SK-N-SH (cell line): ENCODE measurements at regions not wholly inside any gene's neighbourhood (a gene's known extent, or its start where the extent isn't known, plus 50 kb on each side); places are given as distances from the start of the nearest gene placed in this dataset.

Experiments
- CTCF ChIA-PET: fragments of 300-600, 350-600 bp; formaldehyde crosslinking; extraction: SDS; loops from one replicate; lab custom pipeline; 2021; lab: Yijun Ruan, JAX
- POLR2A ChIA-PET: fragments of 350-600 bp; sonication (Branson Sonifier 250); formaldehyde crosslinking; extraction: SDS; loops from one replicate; lab custom pipeline; 2020; ENCODE audit warnings: antibody characterized with exemption, inconsistent platforms; lab: Yijun Ruan, JAX
- DNase-seq: peaks from one replicate; pipeline ENCODE4 v3.0.0; 2012
- H2AFZ ChIP-seq: fragments of 200-600 bp; sonication (generic); 2 replicates; pipeline ENCODE4 v1.8.1; 2016; ENCODE audit warnings: antibody characterized with exemption, mild to moderate bottlenecking, low read depth
- H3F3A ChIP-seq: fragments of 200-600 bp; sonication (generic); replicated peaks from 2 replicates; pipeline ENCODE3; 2016; ENCODE audit warnings: antibody characterized with exemption, mild to moderate bottlenecking; ENCODE audit not compliant: insufficient read depth
- H3K27ac ChIP-seq, 2 experiments: fragments of 200-500 bp in 1 of 2; fragments of 200-600 bp in 1 of 2; sonication (Bioruptor generic) in 1 of 2; sonication (generic), shearing (Covaris generic) in 1 of 2; 2 replicates each; pipeline versions ENCODE4 v1.5.1 to v1.6.1; 2014 to 2016; ENCODE audit warnings: low read depth in 2 of 2, inconsistent platforms in 1 of 2, low read length in 1 of 2, mild to moderate bottlenecking in 1 of 2, mixed read lengths in 1 of 2
- H3K27me3 ChIP-seq: fragments of 200-600 bp; sonication (generic), shearing (Covaris generic); 2 replicates; pipeline ENCODE4 v1.6.1; 2016; ENCODE audit warnings: mixed run types; ENCODE audit not compliant: insufficient read depth
- H3K36me3 ChIP-seq, 2 experiments: fragments of 200-500 bp in 1 of 2; fragments of 200-600 bp in 1 of 2; sonication (Bioruptor generic) in 1 of 2; sonication (generic) in 1 of 2; replicated peaks in 1 of 2; 2 replicates each; pipeline versions ENCODE3 to v1.5.1; 2014 to 2016; ENCODE audit warnings: low read length in 1 of 2, mild to moderate bottlenecking in 1 of 2; ENCODE audit not compliant: insufficient read depth in 2 of 2, control insufficient read depth in 1 of 2
- H3K4me1 ChIP-seq, 2 experiments: fragments of 200-500 bp in 1 of 2; fragments of 200-600 bp in 1 of 2; sonication (Bioruptor generic) in 1 of 2; sonication (generic), shearing (Covaris generic) in 1 of 2; 2 replicates each; pipeline versions ENCODE4 v1.5.1 to v1.6.1; 2014 to 2016; ENCODE audit warnings: low read depth in 1 of 2, low read length in 1 of 2, mixed run types in 1 of 2; ENCODE audit not compliant: insufficient read depth in 2 of 2, control insufficient read depth in 1 of 2
- H3K4me2 ChIP-seq: fragments of 200-600 bp; sonication (generic), shearing (Covaris generic); 2 replicates; pipeline ENCODE4 v1.6.1; 2017; ENCODE audit warnings: mixed run types
- H3K4me3 ChIP-seq, 2 experiments: fragments of 200-500 bp in 1 of 2; fragments of 200-600 bp in 1 of 2; sonication (Bioruptor generic) in 1 of 2; sonication (generic), shearing (Covaris generic) in 1 of 2; 2 replicates each; pipeline versions ENCODE4 v1.5.1 to v1.8.1; 2014 to 2016; ENCODE audit warnings: low read depth in 2 of 2, inconsistent platforms in 1 of 2, low read length in 1 of 2, mild to moderate bottlenecking in 1 of 2, mixed read lengths in 1 of 2, moderate library complexity in 1 of 2
- H3K79me2 ChIP-seq: fragments of 200-600 bp; sonication (generic); 2 replicates; pipeline ENCODE4 v1.8.1; 2017; ENCODE audit warnings: mild to moderate bottlenecking; ENCODE audit not compliant: insufficient read depth
- H3K9ac ChIP-seq: fragments of 200-600 bp; sonication (generic); 2 replicates; pipeline ENCODE4 v1.6.1; 2017; ENCODE audit warnings: mixed run types
- H3K9me2 ChIP-seq: fragments of 200-600 bp; sonication (generic); 2 replicates; pipeline ENCODE4 v1.6.1; 2017; ENCODE audit warnings: mixed run types
- H3K9me3 ChIP-seq: fragments of 200-600 bp; sonication (generic); 2 replicates; pipeline ENCODE4 v1.6.1; 2017; ENCODE audit warnings: mixed run types, mild to moderate bottlenecking, moderate library complexity
- H4K20me1 ChIP-seq: fragments of 200-600 bp; sonication (generic); 2 replicates; pipeline ENCODE4 v1.6.1; 2017; ENCODE audit warnings: mild to moderate bottlenecking, mixed run types; ENCODE audit not compliant: insufficient read depth
- CHD2 ChIP-seq: fragments of 150-350 bp; IDR thresholded peaks from 2 replicates; pipeline ENCODE4 v1.6.1; 2018; ENCODE audit warnings: low read length; ENCODE audit not compliant: partially characterized antibody
- EP300 ChIP-seq, 2 experiments: IDR thresholded peaks; 2 replicates each; pipeline versions ENCODE4 v1.4.0 to v1.6.1; 2012; ENCODE audit warnings: borderline replicate concordance in 1 of 2, low read depth in 1 of 2, low read length in 1 of 2
- EZH2phosphoT487 ChIP-seq: fragments of 200-600 bp; sonication (generic); IDR thresholded peaks from 2 replicates; pipeline ENCODE4 v1.6.1; 2017; ENCODE audit warnings: low read depth, mixed run types, mild to moderate bottlenecking, antibody characterized with exemption, moderate library complexity, borderline replicate concordance
- FOSL2 ChIP-seq: IDR thresholded peaks from 2 replicates; pipeline ENCODE4 v1.4.0; 2012; ENCODE audit warnings: low read depth, mild to moderate bottlenecking, moderate library complexity, borderline replicate concordance
- FOXM1 ChIP-seq: IDR thresholded peaks from 2 replicates; pipeline ENCODE4 v1.4.0; 2012; ENCODE audit warnings: low read depth, mild to moderate bottlenecking
- GABPA ChIP-seq: IDR thresholded peaks from 2 replicates; pipeline ENCODE4 v1.4.0; 2012; ENCODE audit warnings: low read depth, mild to moderate bottlenecking
- JUND ChIP-seq: IDR thresholded peaks from 2 replicates; pipeline ENCODE4 v1.4.0; 2012
- MAX ChIP-seq: IDR thresholded peaks from 2 replicates; pipeline ENCODE4 v1.4.0; 2012; ENCODE audit warnings: low read depth
- MEF2A ChIP-seq: IDR thresholded peaks from 2 replicates; pipeline ENCODE4 v1.4.0; 2012; ENCODE audit warnings: low read depth, borderline replicate concordance
- MXI1 ChIP-seq: IDR thresholded peaks from 2 replicates; pipeline ENCODE4 v1.6.1; 2012; ENCODE audit warnings: mild to moderate bottlenecking, low read depth, low read length, improper control_type of control experiment
- NFIC ChIP-seq: IDR thresholded peaks from 2 replicates; pipeline ENCODE4 v1.4.0; 2012; ENCODE audit warnings: borderline replicate concordance
- NRF1 ChIP-seq: IDR thresholded peaks from 2 replicates; pipeline ENCODE4 v1.6.1; 2012; ENCODE audit warnings: low read depth, mild to moderate bottlenecking, low read length
- RAD21 ChIP-seq: IDR thresholded peaks from 2 replicates; pipeline ENCODE4 v1.6.1; 2012; ENCODE audit warnings: mild to moderate bottlenecking, low read length
- RFX5 ChIP-seq: IDR thresholded peaks from 2 replicates; pipeline ENCODE4 v1.6.1; 2012; ENCODE audit warnings: mild to moderate bottlenecking, improper control_type of control experiment, low read length
- SMC3 ChIP-seq: IDR thresholded peaks from 2 replicates; pipeline ENCODE4 v1.6.1; 2012; ENCODE audit warnings: low read depth, low read length, improper control_type of control experiment
- TCF12 ChIP-seq: IDR thresholded peaks from 2 replicates; pipeline ENCODE4 v1.4.0; 2012
- TEAD4 ChIP-seq: IDR thresholded peaks from 2 replicates; pipeline ENCODE4 v1.4.0; 2012; ENCODE audit warnings: mild to moderate bottlenecking, borderline replicate concordance; ENCODE audit not compliant: insufficient read depth
- WGBS: methylation state at CpG from one replicate; pipeline ENCODE4 v1.1.6; 2017; ENCODE audit warnings: low lambda C conversion rate; 5-methylcytosine and 5-hydroxymethylcytosine counted together
- TF ChIP-seq, protein P1 (sequence below): IDR thresholded peaks from 2 replicates; pipeline ENCODE4 v1.6.1; 2012; ENCODE audit warnings: mild to moderate bottlenecking, low read depth, low read length, moderate library complexity
- TF ChIP-seq, protein P2 (sequence below): IDR thresholded peaks from 2 replicates; pipeline ENCODE4; 2012

- TF ChIP-seq FOXM1 (no peak), RAD21 (no peak), JUND (peak; percentile 71), MEF2A (peak; percentile 83), NFIC (peak; percentile 94), EP300 (IDR thresholded peaks at IDR 0.05; ENCODE audit: borderline replicate concordance in 1 of 2, low read depth in 1 of 2, low read length in 1 of 2) (peak in 1 of 2 experiments; percentile 81; a peak in 2 of 4 replicates)
These were observed 196.5 kb downstream of the TLE1 start (continued) for GRCh38 chr9:81492710-81493447.

DNA sequence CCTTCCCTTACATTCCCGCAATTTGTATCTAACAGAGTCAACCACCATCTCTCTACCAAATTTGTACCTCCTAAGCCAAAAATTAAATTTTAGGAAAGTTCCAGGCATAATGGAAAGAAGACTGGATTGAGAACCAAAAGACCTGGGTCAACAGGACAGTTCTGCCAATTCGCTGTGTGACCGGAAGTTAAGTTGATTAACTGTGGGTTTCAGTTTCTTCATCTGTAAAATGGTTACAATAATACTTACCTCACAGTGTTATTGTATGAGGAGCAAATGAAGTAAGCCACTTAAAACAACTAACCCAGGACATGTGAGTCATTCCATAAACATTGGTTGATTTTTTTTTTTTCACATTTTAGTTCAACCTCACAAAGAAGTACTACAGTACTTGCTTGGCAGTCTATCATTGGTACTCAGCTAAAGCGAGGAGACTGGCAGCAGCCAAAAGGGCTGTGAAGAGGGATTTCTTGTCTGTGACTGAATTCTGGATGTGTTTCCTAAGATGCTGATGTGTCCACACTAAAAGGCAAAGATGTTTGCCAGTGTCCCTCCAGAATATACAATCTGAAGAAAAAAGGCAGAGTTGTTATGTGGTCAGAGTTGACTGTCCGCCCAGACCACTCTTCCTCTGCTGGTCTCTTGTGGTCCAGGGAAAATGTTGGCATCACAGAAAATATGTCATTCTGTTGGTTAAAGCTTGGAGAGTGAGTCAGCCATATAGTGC, 198.6 kb downstream of the TLE1 start:
- ChIA-PET CTCF (no interaction called here), POLR2A (no interaction called here)
- H3K4me1 ChIP-seq: peaks cover 0 to 6% of the 10 kb centered on the region in 2 experiments; a peak in 1 of 4 replicates
- H3K27me3 ChIP-seq: no peaks in the 10 kb centered on the region
- H3K27ac ChIP-seq: peak overlapping the region in 1 of 2 experiments; percentile 14; a peak in 1 of 4 replicates
- no peak overlapping the region for H3K9ac ChIP-seq
- DNase-seq: no peak
- H3F3A ChIP-seq: peaks cover 13% of the 10 kb centered on the region
- H2AFZ ChIP-seq: no peak overlapping the region
- H3K4me3 ChIP-seq: no peak overlapping the region
- H3K9me3 ChIP-seq: no peaks in the 10 kb centered on the region
- 86% methylated on average over 5 of the region's 5 CpGs for WGBS
- peak; percentile 38; the same call in 1 of the 2 replicates for TF ChIP-seq TEAD4
- TF ChIP-seq MAX: no peak
- TF ChIP-seq NRF1: no peak
- TF ChIP-seq, protein P1, sequence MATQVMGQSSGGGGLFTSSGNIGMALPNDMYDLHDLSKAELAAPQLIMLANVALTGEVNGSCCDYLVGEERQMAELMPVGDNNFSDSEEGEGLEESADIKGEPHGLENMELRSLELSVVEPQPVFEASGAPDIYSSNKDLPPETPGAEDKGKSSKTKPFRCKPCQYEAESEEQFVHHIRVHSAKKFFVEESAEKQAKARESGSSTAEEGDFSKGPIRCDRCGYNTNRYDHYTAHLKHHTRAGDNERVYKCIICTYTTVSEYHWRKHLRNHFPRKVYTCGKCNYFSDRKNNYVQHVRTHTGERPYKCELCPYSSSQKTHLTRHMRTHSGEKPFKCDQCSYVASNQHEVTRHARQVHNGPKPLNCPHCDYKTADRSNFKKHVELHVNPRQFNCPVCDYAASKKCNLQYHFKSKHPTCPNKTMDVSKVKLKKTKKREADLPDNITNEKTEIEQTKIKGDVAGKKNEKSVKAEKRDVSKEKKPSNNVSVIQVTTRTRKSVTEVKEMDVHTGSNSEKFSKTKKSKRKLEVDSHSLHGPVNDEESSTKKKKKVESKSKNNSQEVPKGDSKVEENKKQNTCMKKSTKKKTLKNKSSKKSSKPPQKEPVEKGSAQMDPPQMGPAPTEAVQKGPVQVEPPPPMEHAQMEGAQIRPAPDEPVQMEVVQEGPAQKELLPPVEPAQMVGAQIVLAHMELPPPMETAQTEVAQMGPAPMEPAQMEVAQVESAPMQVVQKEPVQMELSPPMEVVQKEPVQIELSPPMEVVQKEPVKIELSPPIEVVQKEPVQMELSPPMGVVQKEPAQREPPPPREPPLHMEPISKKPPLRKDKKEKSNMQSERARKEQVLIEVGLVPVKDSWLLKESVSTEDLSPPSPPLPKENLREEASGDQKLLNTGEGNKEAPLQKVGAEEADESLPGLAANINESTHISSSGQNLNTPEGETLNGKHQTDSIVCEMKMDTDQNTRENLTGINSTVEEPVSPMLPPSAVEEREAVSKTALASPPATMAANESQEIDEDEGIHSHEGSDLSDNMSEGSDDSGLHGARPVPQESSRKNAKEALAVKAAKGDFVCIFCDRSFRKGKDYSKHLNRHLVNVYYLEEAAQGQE: no peak
- peak; percentile 78 for TF ChIP-seq TCF12
- peak; percentile 36; the same call in 1 of the 2 replicates for TF ChIP-seq FOSL2
- no peak for TF ChIP-seq EZH2phosphoT487
- TF ChIP-seq RFX5: no peak
- TF ChIP-seq MEF2A: no peak
- peak in 1 of 2 experiments; percentile 28; a peak in 1 of 4 replicates for TF ChIP-seq EP300 (IDR thresholded peaks at IDR 0.05; ENCODE audit: borderline replicate concordance in 1 of 2, low read depth in 1 of 2, low read length in 1 of 2)
- TF ChIP-seq NFIC: peak; percentile 69
- TF ChIP-seq GABPA: no peak
- no peak for TF ChIP-seq SMC3
- 0 out of 2 replicates have a peak, but pooled peaks have one; percentile 58 for TF ChIP-seq FOXM1
- peak; percentile 45 for TF ChIP-seq JUND
- TF ChIP-seq, protein P2, sequence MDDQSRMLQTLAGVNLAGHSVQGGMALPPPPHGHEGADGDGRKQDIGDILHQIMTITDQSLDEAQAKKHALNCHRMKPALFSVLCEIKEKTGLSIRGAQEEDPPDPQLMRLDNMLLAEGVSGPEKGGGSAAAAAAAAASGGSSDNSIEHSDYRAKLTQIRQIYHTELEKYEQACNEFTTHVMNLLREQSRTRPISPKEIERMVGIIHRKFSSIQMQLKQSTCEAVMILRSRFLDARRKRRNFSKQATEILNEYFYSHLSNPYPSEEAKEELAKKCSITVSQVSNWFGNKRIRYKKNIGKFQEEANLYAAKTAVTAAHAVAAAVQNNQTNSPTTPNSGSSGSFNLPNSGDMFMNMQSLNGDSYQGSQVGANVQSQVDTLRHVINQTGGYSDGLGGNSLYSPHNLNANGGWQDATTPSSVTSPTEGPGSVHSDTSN: peak; percentile 65
- no peak for TF ChIP-seq CHD2
- no peak for TF ChIP-seq MXI1
- TF ChIP-seq, all 33 proteins: peak for 8
- Histone ChIP-seq H3K79me2 (no peaks in the 10 kb centered on the region), H3K9me2 (no peaks in the 10 kb centered on the region), H3K36me3 (no peaks in the 10 kb centered on the region), H3K4me2 (no peak overlapping the region; the same call in 1 of the 2 replicates), H4K20me1 (no peaks in the 10 kb centered on the region)
